ENCODE measurements at regions not wholly inside any gene's neighbourhood (a gene's known extent, or its start where the extent isn't known, plus 50 kb on each side); places are given as distances from the start of the nearest gene placed in this dataset.

DNA sequence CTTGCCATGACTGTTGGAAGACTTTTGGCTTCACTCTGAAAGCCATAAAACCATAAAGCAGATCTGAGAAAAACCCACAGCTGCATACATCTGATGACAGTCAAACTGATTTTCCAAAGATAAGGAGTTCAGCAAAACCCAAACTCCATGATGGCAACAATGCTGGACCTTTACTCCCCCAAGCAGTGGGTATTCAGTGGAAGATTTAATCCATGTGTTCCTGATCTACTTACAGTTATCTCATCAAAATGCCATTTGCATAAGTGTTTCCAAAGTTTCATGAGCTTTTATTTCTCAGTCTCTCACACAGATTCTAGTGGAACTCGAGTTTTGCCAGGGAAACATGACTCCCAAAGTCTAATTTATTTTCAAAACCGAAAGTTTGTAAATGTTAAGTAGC, 184.9 kb downstream of the ZC3H11B start:
- no peaks in the 10 kb centered on the region for H3K4me1 Mint-ChIP-seq (ENCODE audit: low read depth)
- H3K27ac Mint-ChIP-seq (ENCODE audit: unreplicated experiment): no peak overlapping the region
- no peak overlapping the region for H3K4me3 Mint-ChIP-seq (ENCODE audit: unreplicated experiment)
- DNase-seq (ENCODE audit: low spot score): no peak
- H3K36me3 Mint-ChIP-seq (ENCODE audit: low read depth): no peaks in the 10 kb centered on the region
- H3K9me3 Mint-ChIP-seq (ENCODE audit: low read depth): peaks cover 4% of the 10 kb centered on the region
- TF ChIP-seq, protein P1, sequence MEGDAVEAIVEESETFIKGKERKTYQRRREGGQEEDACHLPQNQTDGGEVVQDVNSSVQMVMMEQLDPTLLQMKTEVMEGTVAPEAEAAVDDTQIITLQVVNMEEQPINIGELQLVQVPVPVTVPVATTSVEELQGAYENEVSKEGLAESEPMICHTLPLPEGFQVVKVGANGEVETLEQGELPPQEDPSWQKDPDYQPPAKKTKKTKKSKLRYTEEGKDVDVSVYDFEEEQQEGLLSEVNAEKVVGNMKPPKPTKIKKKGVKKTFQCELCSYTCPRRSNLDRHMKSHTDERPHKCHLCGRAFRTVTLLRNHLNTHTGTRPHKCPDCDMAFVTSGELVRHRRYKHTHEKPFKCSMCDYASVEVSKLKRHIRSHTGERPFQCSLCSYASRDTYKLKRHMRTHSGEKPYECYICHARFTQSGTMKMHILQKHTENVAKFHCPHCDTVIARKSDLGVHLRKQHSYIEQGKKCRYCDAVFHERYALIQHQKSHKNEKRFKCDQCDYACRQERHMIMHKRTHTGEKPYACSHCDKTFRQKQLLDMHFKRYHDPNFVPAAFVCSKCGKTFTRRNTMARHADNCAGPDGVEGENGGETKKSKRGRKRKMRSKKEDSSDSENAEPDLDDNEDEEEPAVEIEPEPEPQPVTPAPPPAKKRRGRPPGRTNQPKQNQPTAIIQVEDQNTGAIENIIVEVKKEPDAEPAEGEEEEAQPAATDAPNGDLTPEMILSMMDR (IDR thresholded peaks at IDR 0.05): no peak
- no peaks in the 10 kb centered on the region for H3K27me3 Mint-ChIP-seq (ENCODE audit: low read depth)

DNA sequence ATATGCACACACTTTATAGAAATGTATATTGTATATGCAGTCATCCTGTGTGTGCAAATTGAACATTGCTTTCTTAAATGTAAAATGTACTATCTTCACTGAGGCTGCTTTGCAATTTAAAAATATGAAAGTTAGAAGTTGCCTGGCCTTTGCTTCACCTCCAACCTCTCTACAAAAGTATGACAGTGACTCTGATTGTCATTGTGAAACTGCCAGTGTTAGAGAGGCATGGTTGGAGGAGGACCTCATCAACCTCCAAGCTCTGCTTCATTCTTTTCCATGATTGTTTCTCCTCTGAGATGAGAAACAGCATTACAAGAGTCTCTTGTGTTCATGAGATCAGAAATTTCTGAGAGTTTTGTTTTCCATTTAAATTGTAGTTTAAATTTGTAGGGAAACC, 185.5 kb downstream of the ZC3H11B start:
- DNase-seq (ENCODE audit: low spot score): no peak
- H3K4me1 Mint-ChIP-seq (ENCODE audit: low read depth): no peaks in the 10 kb centered on the region
- no peak overlapping the region for H3K4me3 Mint-ChIP-seq (ENCODE audit: unreplicated experiment)

DNA sequence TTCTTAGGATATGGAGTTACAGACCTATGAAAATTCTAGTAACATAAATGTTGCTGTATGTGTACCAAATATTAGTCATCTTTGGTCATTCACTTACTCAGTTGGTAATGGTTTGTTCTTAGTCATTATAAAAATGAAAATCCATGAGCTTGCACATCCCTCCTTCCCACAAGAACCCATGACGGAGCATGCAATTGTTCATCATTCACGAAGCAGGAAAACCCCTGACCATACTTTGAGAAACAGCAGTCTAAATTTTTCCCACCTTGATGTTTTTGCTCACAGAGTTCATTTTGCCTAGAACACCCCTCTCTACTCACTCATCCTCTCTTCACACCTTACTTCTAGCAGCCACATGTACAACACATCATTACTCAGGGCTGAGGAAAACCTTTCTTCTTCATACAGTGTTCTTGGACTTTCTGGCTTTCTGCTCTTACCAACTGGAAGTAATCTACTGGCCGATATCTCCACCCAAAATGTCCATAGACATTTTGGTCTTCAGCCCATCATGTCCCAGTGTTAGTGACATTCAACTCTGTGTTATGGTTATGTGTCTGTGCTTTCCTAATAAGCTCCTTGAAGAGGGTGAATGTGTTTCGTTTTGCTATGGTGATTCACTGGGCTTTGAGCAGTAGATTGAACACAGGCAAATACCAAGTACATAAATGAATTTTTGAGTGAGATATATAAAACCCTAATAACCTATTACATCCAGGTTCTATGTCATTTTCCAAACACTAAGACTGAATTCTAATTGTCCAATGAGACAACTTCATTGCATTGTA, 189.9 kb downstream of the ZC3H11B start:
- Mint-ChIP-seq H3K27ac (ENCODE audit: unreplicated experiment) (no peak overlapping the region), H3K4me3 (ENCODE audit: unreplicated experiment) (no peak overlapping the region), H3K4me1 (ENCODE audit: low read depth) (no peaks in the 10 kb centered on the region), H3K27me3 (ENCODE audit: low read depth) (no peaks in the 10 kb centered on the region), H3K9me3 (ENCODE audit: low read depth) (no peaks in the 10 kb centered on the region), H3K36me3 (ENCODE audit: low read depth) (no peaks in the 10 kb centered on the region)
- DNase-seq (ENCODE audit: low spot score): no peak
- TF ChIP-seq, protein P1 (IDR thresholded peaks at IDR 0.05): no peak

More for the DNA sequence above, 185.5 kb downstream of the ZC3H11B start:
- TF ChIP-seq, protein P1 (IDR thresholded peaks at IDR 0.05): no peak
- peaks cover 4% of the 10 kb centered on the region for H3K9me3 Mint-ChIP-seq (ENCODE audit: low read depth)
- no peaks in the 10 kb centered on the region for H3K36me3 Mint-ChIP-seq (ENCODE audit: low read depth)
- H3K27me3 Mint-ChIP-seq (ENCODE audit: low read depth): no peaks in the 10 kb centered on the region
- no peak overlapping the region for H3K27ac Mint-ChIP-seq (ENCODE audit: unreplicated experiment)

DNA sequence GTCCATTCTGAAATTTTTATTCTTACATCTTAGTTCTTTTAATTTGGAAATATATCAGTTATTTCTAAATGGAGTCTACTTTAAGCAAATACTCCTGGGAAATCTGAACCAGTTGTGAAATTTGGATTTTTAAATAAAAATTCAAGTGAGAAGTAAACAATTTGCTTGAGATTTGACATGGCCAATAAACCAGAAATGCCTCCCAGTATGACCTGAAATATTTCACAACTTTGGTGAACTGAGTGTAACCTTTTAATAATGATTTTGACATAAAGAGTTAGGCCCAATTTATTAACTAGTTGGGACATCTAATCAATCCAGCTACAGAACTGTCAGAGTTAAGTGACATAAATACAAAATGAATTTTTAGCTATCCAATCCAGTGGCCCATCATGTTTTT, 192.0 kb downstream of the ZC3H11B start:
- TF ChIP-seq, protein P1 (IDR thresholded peaks at IDR 0.05): no peak
- H3K9me3 Mint-ChIP-seq (ENCODE audit: low read depth): no peaks in the 10 kb centered on the region
- no peaks in the 10 kb centered on the region for H3K4me1 Mint-ChIP-seq (ENCODE audit: low read depth)

DNA sequence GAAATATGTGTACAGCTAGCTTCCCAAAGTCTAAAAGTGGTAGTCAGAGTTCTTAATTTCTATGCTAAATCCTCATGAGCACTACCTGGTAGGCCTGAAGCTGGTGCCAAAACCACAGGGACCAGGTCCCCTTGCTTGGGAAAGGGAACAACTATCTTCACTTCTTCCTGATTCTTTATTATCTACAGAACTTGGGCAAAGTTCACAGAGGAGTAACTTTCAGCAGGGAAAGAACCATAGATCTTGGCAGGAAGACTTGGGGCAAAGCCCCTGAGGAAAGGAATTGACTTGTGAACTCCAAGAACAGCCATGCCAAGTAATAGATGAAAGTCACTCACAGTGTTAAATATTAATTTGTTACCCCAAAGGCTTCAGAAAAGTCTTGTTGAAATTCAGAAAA, 193.0 kb downstream of the ZC3H11B start:
- Mint-ChIP-seq H3K27ac (ENCODE audit: unreplicated experiment) (no peak overlapping the region), H3K36me3 (ENCODE audit: low read depth) (no peaks in the 10 kb centered on the region), H3K27me3 (ENCODE audit: low read depth) (no peaks in the 10 kb centered on the region), H3K9me3 (ENCODE audit: low read depth) (no peaks in the 10 kb centered on the region), H3K4me3 (ENCODE audit: unreplicated experiment) (no peak overlapping the region), H3K4me1 (ENCODE audit: low read depth) (no peaks in the 10 kb centered on the region)
- no peak for DNase-seq (ENCODE audit: low spot score)
- TF ChIP-seq, protein P1 (IDR thresholded peaks at IDR 0.05): no peak

More for the DNA sequence above, 192.0 kb downstream of the ZC3H11B start:
- H3K27ac Mint-ChIP-seq (ENCODE audit: unreplicated experiment): no peak overlapping the region
- DNase-seq (ENCODE audit: low spot score): no peak
- no peaks in the 10 kb centered on the region for H3K36me3 Mint-ChIP-seq (ENCODE audit: low read depth)
- no peaks in the 10 kb centered on the region for H3K27me3 Mint-ChIP-seq (ENCODE audit: low read depth)
- H3K4me3 Mint-ChIP-seq (ENCODE audit: unreplicated experiment): no peak overlapping the region
